Esophagus muscularis mucosa (tissue), 4 donors: ENCODE measurements at regions not wholly inside any gene's neighbourhood (a gene's known extent, or its start where the extent isn't known, plus 50 kb on each side); places are given as distances from the start of the nearest gene placed in this dataset.
"Not testable (repeated sequence)": the region's sequence is repeated elsewhere in the genome, so short reads cannot be mapped to it uniquely, and the experiment has no call there.

Experiments used
- DNase-seq: peaks from one replicate; pipeline ENCODE4 v3.0.0-alpha.2; 2017; ENCODE audit errors: extremely low spot score
- H3K27ac ChIP-seq, 4 donors: fragments of 200-600 bp; sonication (generic); replicated peaks in 1 of 4; 1 replicate in 3 of 4; 2 replicates in 1 of 4; pipeline ENCODE4 v1.5.1; 2016 to 2019; ENCODE audit warnings: mild to moderate bottlenecking in 1 of 4
- H3K27me3 ChIP-seq, 4 donors: fragments of 200-600 bp; sonication (generic); one replicate each; pipeline versions ENCODE4 v1.5.1 to v1.6.0; 2016 to 2019
- H3K36me3 ChIP-seq, 4 donors: fragments of 200-600 bp; sonication (generic); one replicate each; pipeline ENCODE4 v1.5.1; 2016 to 2019
- H3K4me1 ChIP-seq, 4 donors: fragments of 200-600 bp; sonication (generic); one replicate each; pipeline ENCODE4 v1.5.1; 2016 to 2019
- H3K4me3 ChIP-seq, 4 donors: fragments of 200-600 bp; sonication (generic); 1 replicate in 2 of 4; 2 replicates in 2 of 4; pipeline ENCODE4 v1.5.1; 2016 to 2019; ENCODE audit warnings: mild to moderate bottlenecking in 4 of 4, moderate library complexity in 1 of 4
- H3K9me3 ChIP-seq, 4 donors: fragments of 200-600 bp; sonication (generic); 1 replicate in 3 of 4; 2 replicates in 1 of 4; pipeline ENCODE4 v1.5.1; 2016 to 2019
- CTCF ChIP-seq, 3 experiments: fragments of 200-600 bp in 2 of 3; fragments of 450-650 bp in 1 of 3; sonication (generic) in 2 of 3; IDR thresholded peaks; one replicate each; pipeline ENCODE4 v1.5.1; 2017 to 2019; ENCODE audit warnings: antibody characterized with exemption in 3 of 3, mild to moderate bottlenecking in 2 of 3, moderate library complexity in 1 of 3
- EP300 ChIP-seq: sonication (generic); formaldehyde crosslinking; IDR thresholded peaks from one replicate; pipeline ENCODE4 v1.6.1; 2017; ENCODE audit warnings: antibody characterized with exemption
- POLR2A ChIP-seq: fragments of 450-650 bp; IDR thresholded peaks from one replicate; pipeline ENCODE4 v1.6.1; 2017; ENCODE audit warnings: antibody characterized with exemption, moderate library complexity, mild to moderate bottlenecking, low read depth
- POLR2AphosphoS5 ChIP-seq, 2 donors: sonication (generic); formaldehyde crosslinking; IDR thresholded peaks; one replicate each; pipeline ENCODE4 v1.6.1; 2017; ENCODE audit warnings: antibody characterized with exemption in 2 of 2
- WGBS: methylation state at CpG from one replicate; pipeline ENCODE4 v1.1.5; 2018; 5-methylcytosine and 5-hydroxymethylcytosine counted together
- intact Hi-C: fragments of 100-400 bp; cut with DNase I; formaldehyde crosslinking; loops from one replicate; pipeline ENCODE4 v1.15.1; 2023

DNA sequence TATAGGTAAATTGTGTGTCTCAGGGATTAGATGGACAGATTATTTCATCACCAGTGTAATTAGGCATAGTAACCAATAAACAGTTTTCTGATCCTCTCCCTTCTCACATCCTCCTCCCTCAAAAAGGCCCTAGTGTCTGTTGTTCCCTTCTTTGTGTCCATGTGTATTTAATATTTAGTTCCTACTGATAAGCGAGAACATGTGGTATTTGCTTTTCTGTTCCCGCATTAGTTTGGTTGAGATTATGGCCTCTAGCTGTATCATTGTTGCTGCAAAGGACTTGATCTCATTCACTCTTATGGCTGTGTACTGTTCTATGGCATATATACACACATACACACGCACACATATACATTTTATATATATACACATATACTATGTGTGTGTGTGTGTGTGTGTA, 866.2 kb downstream of the CCDC85A start:
- Histone ChIP-seq H3K27me3 (no peaks in the 10 kb centered on the region), H3K27ac (no peak overlapping the region), H3K4me1 (no peaks in the 10 kb centered on the region), H3K36me3 (no peaks in the 10 kb centered on the region), H3K9me3 (no peaks in the 10 kb centered on the region), H3K4me3 (no peak overlapping the region)
- no peak for DNase-seq
- TF ChIP-seq CTCF (IDR thresholded peaks at IDR 0.05) (no peak), POLR2AphosphoS5 (IDR thresholded peaks at IDR 0.05) (no peak), POLR2A (no peak), EP300 (no peak)
- WGBS, result 89% methylated on average over 3 of the region's 3 CpGs
- intact Hi-C loops, result no loop called here

DNA sequence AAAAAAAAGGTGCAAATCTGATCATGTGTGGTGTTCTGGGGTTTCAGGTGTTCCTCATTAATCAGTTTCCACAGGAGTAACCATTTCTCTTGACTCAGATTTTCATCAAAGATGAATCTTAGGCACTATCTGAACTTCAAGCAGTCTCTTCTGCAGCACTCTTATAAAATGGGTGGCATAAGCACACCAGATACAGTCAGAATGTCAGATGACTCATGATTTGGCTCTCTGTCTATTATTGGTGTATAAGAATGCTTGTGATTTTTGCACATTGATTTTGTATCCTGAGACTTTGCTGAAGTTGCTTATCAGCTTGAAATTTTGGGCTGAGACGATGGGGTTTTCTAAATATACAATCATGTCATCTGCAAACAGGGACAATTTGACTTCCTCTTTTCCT, 882.5 kb downstream of the CCDC85A start:
- H3K27ac ChIP-seq, H3K27me3 ChIP-seq, intact Hi-C loops, H3K36me3 ChIP-seq, DNase-seq, H3K4me3 ChIP-seq, H3K9me3 ChIP-seq, H3K4me1 ChIP-seq: not testable (repeated sequence)
- 83% methylated on average over 1 of the region's 1 CpG for WGBS

DNA sequence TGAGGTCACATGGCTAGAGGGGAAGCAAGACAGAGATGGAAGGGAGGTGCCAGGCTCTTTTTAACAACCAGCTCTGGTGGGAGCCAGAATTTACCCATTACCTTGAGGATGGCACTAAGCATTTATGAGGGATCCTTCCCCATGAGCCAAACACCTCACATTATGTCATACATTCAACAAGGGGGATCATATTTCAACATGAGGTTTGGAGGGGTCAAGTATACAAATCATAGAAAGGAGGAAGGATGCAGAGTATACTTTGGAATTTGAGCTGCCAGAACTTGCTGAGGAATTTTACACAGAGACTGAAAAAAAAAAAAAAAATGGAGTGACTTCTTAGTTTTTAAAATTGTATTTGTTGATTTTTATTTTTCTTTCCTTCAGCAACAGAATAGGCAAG, 891.4 kb downstream of the CCDC85A start:
- H3K9me3 ChIP-seq, result no peaks in the 10 kb centered on the region
- no peaks in the 10 kb centered on the region for H3K36me3 ChIP-seq
- intact Hi-C loops, result no loop called here
- TF ChIP-seq EP300 (no peak), CTCF (IDR thresholded peaks at IDR 0.05) (no peak), POLR2A (no peak), POLR2AphosphoS5 (IDR thresholded peaks at IDR 0.05) (no peak)
- no peak for DNase-seq
- H3K4me1 ChIP-seq, result no peaks in the 10 kb centered on the region
- no peaks in the 10 kb centered on the region for H3K27me3 ChIP-seq
- H3K4me3 ChIP-seq, result no peak overlapping the region
- H3K27ac ChIP-seq, result no peak overlapping the region

GRCh38 chr2:57080035-57080434, 896.2 kb downstream of the CCDC85A start:
- Histone ChIP-seq H3K36me3 (no peaks in the 10 kb centered on the region), H3K9me3 (no peaks in the 10 kb centered on the region), H3K4me1 (no peaks in the 10 kb centered on the region), H3K4me3 (no peak overlapping the region), H3K27me3 (peaks cover 0 to 5% (median 0%) of the 10 kb centered on the region in 4 donors), H3K27ac (no peak overlapping the region)
- DNase-seq, result no peak
- intact Hi-C loops, result no loop called here
- TF ChIP-seq POLR2A (no peak), POLR2AphosphoS5 (IDR thresholded peaks at IDR 0.05) (no peak), CTCF (IDR thresholded peaks at IDR 0.05) (no peak), EP300 (no peak)

DNA sequence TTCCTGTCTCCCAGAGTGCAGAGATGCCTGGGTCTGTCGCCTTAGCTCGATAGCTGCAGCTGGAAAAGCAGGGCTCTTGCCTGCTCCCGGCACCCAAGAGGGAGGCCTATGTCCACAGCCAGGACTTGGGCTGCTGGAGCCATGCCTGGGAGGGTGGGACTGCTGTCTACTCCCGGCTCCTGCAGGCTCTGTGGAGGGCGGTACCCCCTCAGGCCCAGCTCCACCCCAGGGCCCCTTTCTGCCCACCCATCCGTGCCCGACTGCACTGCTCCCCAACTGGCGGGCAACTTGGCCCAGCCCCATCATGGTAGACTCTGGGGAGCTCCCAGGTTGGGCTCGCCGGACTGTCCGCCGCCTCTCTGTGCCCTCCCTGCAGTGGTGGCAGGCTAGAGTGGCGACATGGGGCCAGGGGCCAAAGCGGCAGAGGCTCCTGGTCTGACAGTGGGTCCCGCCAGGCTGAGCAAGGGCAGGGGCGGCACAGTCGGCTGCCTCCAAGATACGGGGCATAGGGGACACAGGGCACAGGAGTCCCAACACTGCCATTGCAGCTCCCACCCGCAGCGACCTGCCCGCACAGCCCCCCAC, 901.0 kb downstream of the CCDC85A start:
- H3K27ac ChIP-seq, result no peak overlapping the region
- H3K4me1 ChIP-seq, result no peaks in the 10 kb centered on the region
- WGBS, result 96% methylated on average over 10 of the region's 21 CpGs
- TF ChIP-seq EP300 (no peak), CTCF (IDR thresholded peaks at IDR 0.05) (no peak), POLR2AphosphoS5 (IDR thresholded peaks at IDR 0.05) (no peak), POLR2A (no peak)
- no peak for DNase-seq
- H3K27me3 ChIP-seq, result peaks cover 0 to 5% (median 0%) of the 10 kb centered on the region in 4 donors
- H3K4me3 ChIP-seq, result no peak overlapping the region
- H3K9me3 ChIP-seq, result no peaks in the 10 kb centered on the region
- intact Hi-C loops, result no loop called here
- no peaks in the 10 kb centered on the region for H3K36me3 ChIP-seq
